NOMO-1 (cell line): ENCODE measurements at regions not wholly inside any gene's neighbourhood (a gene's known extent, or its start where the extent isn't known, plus 50 kb on each side); places are given as distances from the start of the nearest gene placed in this dataset.

Experiments used
- DNase-seq, 2 experiments: peaks; one replicate each; lab custom pipeline; 2025; ENCODE audit not compliant: unreplicated experiment in 2 of 2; lab: John Stamatoyannopoulos, UW

DNA sequence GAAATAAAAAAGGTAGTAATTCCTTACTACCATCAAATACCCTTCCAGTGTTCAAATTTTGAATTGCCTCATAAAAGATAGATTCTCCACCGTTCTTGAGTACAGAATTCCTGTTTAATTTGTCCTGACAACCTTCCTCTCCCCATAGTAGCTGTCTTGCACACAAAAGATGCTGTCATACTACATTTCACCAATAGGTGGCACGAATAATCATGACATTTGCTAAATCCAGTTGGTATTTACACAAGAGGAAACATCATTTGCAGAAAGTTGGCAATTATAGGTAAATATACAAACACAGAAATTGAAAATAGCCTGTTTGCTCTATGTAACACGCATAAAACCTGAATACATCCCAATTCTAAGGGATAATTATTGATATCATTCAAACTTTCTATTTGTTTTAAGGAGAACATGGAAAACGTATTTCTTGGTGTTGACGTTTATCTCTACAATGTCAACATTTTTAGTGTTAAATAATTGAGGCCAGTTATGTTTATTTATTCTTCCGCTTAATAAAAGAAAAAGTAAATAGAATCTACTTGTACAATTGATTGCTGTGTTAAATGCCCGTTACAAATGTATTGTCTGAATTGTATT lies 58.3 kb upstream of the CLDN10 start:
- DNase-seq: peak; percentile 44 to 65

DNA sequence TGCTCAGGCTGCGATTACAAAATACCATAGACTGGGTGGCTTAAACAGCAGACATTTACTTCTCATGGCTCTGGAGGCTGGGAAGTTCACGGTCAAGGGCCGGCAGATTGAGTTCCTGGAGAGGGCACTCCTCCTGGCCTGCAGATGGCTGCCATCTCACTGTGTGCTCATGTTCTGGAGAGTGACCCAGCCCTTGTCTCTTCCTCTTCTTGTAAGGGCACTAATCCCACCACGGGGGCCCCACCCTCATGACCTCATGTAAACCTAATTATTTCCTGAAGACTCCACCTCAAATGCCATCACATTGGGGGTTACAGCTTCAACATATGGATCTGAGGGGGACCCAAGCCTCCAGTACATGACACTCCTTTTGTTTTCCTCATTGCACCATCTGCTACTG lies 56.0 kb upstream of the CLDN10 start:
- DNase-seq: no peak

- no peak for DNase-seq
Measured at GRCh38 chr13:95497381-95497807, 55.1 kb upstream of the CLDN10 start.

DNA sequence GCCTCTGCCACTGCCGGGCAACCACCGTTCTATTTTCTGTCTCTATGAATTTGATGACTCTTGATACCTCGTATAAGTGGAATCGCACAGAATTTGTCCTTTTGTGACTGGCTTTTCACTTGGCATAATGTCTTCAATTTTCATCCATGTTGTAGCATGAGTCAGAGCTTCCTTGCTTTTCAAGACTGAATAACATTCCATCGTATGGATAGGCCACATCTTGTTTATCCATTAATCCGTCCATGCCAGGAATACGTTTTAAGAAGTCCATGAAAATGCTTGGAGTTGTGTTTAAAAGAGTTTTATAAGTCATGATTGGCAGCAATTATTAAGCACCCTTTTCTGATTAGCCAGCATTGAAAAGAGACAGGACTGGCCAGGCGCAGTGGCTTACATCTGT lies 53.6 kb upstream of the CLDN10 start:
- DNase-seq: no peak

GRCh38 chr13:95499811-95500712 lies 52.5 kb upstream of the CLDN10 start:
- DNase-seq: peak in 1 of 2 experiments; percentile 13

GRCh38 chr13:95502216-95502615 lies 50.3 kb upstream of the CLDN10 start:
- DNase-seq: no peak
